GM21515 (cell line): ENCODE measurements at regions not wholly inside any gene's neighbourhood (a gene's known extent, or its start where the extent isn't known, plus 50 kb on each side); places are given as distances from the start of the nearest gene placed in this dataset.
A peak's percentile ranks its signal among the peaks of the same experiment; 100 is the strongest.

ENCODE experiments used
- ATAC-seq: cut with Tn5 transposase; IDR thresholded peaks from one replicate; pipeline ENCODE4 v1.9.1; 2021; ENCODE audit not compliant: unreplicated experiment

DNA sequence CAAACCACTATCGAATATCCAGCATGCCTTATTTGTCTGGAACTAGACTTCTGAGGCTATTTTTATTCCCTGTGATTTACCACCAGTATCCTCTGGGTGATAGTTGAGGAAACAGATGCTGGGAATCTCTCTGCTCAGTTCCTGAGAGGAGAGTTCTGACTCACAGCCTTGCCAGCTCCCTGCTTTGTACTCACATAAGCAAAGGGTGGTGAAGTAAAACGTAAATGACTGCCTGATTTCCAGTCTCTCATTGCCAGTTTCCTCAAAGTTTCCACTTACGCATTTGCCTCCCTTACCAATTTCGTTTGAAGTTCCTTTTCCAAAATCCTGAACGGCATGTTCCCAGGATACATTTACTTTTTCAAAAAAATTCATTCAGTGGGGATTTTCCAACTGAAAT lies 69.2 kb upstream of the HNRNPA3 start:
- ATAC-seq: no peak

DNA sequence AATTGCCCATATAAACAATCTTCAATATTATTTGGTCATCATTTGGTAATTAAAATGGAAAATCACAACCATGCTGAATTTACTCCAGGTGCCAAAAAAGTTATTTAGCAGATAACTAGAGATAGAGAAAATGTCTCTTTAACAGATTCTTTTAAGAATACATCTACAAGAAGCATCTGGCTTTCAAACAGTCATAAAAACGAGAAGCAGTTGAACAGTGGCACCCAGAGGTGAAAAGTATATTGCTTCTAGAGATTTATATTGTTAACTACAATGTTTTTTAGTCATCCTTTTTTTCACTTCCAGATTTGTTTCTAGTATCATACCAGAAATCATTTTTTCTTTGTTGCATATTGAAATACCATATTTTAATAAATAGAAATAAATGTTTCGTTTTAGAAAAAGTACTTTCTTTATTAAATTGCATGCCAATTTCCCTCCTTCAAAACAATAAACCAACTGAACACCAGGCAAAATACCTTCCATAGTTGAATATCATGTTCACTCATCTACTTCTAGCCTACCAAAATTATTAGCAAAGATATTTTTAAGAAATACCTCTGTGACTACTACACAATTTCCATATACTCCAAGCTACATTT lies 65.4 kb upstream of the HNRNPA3 start:
- ATAC-seq: peak; percentile 53

DNA sequence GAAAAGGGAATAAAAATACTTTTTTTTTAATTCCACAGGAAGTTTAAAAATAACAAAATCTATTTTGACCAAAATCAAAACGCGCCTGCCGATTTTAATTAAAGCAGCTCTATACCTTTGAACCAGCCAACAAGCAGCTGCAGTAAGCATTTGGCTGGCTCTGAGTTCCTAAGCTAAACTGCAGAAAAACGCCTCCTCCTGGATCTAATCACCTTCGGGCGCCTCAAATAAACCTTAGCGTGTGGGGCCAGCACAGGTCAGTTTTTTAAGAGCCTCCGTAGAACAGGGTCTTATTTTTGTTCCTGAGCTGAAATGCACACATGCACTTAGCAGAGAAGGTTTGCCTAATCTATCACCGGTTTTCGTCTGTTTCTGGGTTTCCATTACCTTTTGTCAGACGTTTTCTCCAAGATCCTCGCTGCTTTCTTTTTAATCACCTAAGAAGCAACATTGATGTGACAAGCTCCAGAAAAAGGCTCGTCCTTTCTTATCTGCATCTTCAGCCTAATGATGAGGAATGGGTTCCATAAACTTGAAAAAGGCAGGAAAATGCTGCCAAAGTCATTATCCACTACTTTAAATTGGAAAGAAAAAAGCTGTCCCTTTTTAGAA lies 64.7 kb upstream of the HNRNPA3 start:
- no peak for ATAC-seq

DNA sequence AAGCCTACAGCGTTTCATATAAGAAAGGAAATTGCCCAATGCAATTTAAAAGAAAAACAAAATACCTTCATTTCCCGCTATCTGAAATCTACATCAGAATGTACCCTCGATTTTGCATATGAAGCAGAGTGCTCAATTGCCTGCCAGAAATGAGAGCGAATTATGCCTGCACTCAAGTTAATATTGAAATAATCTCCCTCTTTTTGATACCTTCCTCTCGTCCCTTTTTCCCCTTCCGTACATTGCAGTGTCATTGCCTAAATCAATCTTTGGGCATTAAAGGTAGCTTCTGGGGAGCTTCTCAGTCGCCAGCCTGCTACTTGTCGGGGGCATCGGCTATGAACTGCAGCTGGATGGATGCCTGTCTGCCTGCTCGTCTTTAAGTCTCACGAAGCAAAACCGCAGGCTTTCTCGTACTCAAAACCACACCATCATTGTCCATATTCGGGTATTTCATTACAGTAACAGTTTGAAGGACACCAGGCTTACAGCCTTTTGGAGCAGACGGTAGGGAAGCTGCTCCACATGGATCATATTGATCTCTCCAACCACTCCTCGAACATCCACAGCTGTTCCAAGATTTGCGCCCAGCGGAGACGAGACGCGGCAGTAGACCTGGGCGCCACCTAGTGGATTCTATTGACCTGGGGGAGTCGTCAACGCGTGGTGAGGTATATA lies 64.0 kb upstream of the HNRNPA3 start:
- ATAC-seq: peak; percentile 83

DNA sequence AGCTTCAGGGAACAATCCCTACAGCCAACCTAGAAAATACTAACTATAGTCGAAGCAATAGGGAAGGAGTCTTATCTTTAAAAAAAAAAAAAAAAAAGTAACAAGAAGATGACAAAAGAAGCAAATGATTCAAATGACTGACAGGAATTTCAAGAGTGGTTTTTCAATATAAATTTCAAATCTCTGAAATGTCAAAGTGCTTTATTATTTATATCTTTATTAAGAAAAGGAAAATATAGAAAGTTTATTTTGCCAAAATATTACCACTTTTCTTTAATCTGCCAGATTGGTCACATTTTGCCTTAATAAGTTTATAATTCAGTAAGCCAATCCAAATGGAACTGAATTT lies 63.5 kb upstream of the HNRNPA3 start:
- no peak for ATAC-seq

DNA sequence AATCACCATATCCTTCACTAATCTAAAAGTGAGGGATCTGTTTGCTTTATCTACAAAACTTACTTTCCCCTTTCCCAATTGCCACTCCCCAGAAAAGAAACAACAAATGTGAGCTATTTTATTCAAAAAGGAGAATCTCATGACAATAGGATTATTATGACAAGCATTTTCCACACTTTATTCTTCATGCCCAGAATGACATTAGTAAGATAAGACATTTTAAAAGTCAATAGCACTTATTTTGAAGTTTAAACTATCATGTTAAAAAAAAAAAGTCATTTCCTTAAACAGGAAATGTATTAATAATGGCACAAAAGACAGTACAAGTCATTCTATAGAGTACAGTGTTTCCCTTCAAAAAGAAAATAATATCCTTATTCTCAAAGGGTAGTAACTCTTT lies 58.8 kb upstream of the HNRNPA3 start:
- no peak for ATAC-seq

DNA sequence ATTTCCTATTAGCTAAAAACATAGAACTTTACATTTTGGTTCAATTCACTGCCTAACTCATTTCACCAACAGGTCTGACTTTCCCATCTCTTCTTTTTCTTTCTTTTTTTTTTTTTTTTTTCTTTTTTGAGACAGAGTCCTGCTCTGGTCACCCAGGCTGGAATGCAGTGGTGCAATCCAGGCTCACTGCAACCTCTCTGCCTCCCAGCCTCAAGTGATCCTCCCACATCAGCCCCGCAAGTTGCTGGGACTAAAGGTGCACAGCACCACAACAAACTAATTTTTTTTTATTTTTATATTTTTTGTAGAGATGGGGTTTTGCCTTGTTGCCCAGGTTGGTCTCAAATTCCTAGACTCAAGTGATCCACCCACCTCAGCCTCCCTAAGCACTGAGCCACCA lies 57.8 kb upstream of the HNRNPA3 start:
- no peak for ATAC-seq

DNA sequence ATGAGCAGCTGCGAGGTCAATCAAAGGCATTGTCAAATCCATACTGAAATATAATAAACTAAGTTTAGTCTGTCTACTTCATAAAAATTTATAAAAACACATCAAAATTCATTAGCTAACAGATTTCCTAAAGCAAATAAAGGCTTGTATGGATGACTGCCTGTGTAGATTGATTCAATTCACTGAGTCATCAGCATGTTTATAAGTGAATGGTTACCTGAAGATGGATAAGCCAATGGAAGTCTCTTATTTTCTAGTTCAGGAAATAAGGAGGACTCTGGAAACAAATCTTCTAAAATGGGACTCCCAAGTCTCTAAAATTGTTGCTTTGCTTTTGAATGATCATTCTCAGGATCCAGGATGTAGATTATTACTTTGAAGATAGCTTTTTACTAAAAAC lies 57.0 kb upstream of the HNRNPA3 start:
- ATAC-seq: no peak

DNA sequence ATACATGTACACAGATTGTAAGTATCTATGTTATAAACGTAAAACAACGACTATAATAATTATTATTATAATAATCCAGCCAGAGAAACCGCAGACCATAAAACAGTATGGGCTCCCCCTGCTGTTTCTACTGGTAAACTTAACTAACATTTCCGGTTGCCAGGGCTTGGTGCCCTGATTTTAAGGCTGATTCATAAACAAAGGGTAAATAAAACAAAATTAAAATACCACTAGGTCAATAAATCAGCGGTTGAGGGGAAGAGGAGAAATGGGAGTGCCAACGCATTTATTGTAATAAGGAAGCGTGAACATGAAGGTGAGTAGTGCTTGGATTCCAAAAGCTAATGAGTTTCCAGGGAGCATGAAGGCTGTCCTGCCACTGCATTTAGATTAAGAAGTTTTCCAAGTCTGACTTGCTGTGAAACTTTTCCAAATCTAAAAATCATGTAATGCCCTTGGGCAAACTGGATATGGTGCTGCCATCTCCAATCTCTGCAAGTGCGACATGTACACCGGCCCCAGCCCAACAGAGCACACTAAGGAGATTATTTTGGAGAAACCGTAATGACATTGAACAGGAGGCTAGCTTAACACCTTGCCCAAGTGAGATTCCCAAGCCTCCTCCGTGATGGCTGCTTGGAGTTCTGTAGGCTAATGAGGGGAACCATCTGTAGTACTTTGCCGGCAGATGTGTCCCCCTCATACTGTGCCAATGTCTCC lies 50.7 kb upstream of the HNRNPA3 start:
- no peak for ATAC-seq
